HG03139 (cell line): ENCODE measurements at regions not wholly inside any gene's neighbourhood (a gene's known extent, or its start where the extent isn't known, plus 50 kb on each side); places are given as distances from the start of the nearest gene placed in this dataset.

Experiments
- ATAC-seq: cut with Tn5 transposase; IDR thresholded peaks from one replicate; pipeline ENCODE4 v1.9.1; 2021; ENCODE audit not compliant: unreplicated experiment

- ATAC-seq = no peak
Observed at GRCh38 chr17:69716556-69716955, 302.1 kb downstream of the MAP2K6 start.

- no peak for ATAC-seq
Observed at GRCh38 chr17:69717214-69717613, 302.7 kb downstream of the MAP2K6 start.

GRCh38 chr17:69717819-69718218 lies 303.3 kb downstream of the MAP2K6 start:
- ATAC-seq = no peak

DNA sequence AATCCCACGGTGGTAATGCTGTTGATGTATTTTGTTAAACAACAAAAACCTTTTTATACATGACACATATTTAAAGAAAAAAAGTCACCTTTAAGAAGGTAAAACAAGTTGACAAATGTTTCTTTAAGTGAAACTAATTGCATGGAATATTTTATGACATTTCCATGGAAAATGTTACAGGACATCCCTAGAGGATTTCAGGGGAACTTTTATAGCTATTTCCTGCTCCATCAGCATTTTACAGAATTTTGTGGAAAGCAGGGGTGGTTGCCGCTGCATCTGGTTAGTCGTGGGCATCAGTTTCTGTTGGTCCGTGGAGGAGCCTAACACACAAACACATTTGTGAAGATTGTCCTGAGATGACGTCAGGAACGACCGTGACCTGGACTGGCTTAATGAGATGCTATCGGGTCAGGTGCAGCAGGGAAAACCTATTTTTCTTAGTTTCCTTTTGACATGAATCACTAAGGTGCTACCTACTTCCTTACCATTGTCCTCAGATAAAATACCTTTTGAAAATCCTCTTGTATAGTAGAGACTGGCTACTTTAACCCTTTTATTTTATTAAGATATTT lies 305.1 kb downstream of the MAP2K6 start:
- ATAC-seq = no peak

GRCh38 chr17:69722518-69722917 lies 308.0 kb downstream of the MAP2K6 start:
- no peak for ATAC-seq

GRCh38 chr17:69723316-69723715 lies 308.8 kb downstream of the MAP2K6 start:
- no peak for ATAC-seq

GRCh38 chr17:69723741-69724140 lies 309.2 kb downstream of the MAP2K6 start:
- ATAC-seq = no peak

- no peak for ATAC-seq
Observed at GRCh38 chr17:69724238-69724637, 309.7 kb downstream of the MAP2K6 start.

GRCh38 chr17:69725146-69725545 lies 310.6 kb downstream of the MAP2K6 start:
- no peak for ATAC-seq

GRCh38 chr17:69728816-69729215 lies 314.3 kb downstream of the MAP2K6 start:
- no peak for ATAC-seq

GRCh38 chr17:69729944-69730343 lies 315.4 kb downstream of the MAP2K6 start:
- ATAC-seq = no peak

GRCh38 chr17:69732272-69732918 lies 317.9 kb downstream of the MAP2K6 start:
- ATAC-seq = no peak

- ATAC-seq = no peak
Observed at GRCh38 chr17:69733171-69734012, 318.9 kb downstream of the MAP2K6 start.

GRCh38 chr17:69734656-69735055 lies 320.2 kb downstream of the MAP2K6 start:
- no peak for ATAC-seq

DNA sequence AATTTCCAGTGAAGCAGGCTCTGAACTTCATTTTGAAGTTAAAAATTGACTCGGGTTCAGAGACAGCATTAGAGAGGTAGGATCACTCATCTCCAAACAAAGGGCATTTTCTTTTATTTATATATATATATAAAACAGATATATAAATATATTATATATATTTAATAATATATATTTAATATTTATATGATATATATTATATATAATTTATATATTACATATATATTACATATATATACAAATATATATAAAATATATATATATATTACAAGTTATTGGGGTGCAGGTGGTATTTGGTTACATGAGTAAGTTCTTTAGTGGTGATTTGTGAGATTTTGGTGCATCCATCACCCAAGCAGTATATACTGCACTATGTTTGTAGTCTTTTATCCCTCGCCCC lies 320.8 kb downstream of the MAP2K6 start:
- ATAC-seq = no peak

DNA sequence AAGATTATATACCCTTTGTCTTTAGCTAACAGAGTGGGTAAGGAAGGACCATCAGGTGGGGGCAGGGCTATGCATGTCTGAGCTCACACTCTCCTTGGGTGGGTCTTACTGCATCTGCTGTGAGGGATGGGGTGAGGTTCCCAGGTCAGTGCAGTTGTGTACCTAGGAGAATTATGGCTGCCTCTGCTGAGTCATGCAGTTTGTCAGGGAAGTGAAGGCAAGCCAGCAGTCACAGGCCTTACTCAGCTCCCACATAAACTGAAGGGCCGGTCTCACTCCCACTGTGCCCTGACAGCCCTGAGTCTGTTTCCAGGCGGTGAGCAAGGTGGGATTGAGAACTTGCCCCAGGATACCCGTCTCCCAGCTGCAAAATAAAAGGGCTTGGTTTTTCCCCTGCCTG lies 328.6 kb downstream of the MAP2K6 start:
- ATAC-seq = no peak

- ATAC-seq = no peak
Observed at GRCh38 chr17:69744512-69745070, 330.1 kb downstream of the MAP2K6 start.

GRCh38 chr17:69749911-69750310 lies 325.1 kb upstream of the KCNJ16 start:
- ATAC-seq = no peak

DNA sequence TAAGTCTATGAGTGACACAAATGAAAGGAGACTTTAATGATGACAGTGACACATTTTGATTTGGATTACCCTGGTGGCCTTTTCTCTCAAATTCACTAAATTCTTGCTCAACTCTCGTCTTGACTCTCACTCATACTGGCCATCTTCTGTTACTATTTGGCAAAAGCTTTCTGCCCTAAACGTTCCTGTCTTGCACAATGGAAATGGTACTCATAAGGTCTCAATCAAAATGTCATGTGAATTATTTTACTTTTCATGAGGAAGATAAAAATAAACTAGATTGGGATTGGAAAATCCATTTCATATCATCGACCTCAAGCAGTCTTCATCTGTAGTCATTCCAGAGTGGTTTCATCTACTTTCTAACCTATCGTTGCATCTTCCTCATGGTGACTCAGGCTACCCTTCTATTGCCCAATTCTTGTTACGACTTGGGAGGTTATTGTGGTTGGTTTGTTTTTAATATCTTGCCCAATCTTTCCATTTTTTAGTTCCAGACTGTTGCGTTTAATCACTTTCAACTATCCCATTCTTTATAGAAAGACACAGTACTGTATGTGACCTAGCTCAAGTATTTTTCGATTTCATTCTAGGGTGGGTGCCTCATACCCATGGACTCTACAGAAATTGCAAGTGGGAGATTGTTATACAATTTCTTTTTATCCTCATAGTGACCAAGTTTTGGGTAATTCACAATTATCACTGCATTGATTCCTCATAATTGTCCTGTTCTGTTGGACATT lies 317.2 kb upstream of the KCNJ16 start:
- ATAC-seq = no peak

DNA sequence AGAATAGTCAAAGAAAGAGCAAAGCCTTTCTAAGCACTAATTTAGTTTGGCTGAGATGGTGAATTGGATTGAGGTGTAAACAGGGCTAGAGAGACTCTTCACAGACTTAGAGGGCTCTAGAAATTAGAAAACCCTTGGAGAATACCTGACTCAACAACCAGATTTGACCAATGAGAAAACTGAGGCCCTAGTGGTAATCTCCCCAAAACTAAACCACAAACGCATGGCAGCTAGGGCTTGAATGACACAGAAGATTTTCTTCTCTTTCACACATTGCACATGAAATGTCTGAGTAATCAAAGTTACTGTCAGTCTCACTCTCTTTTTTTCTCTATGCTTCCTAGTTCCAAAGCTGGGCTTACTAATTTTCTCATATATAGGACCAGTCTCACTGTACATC lies 314.5 kb upstream of the KCNJ16 start:
- no peak for ATAC-seq

- no peak for ATAC-seq
Observed at GRCh38 chr17:69761011-69761410, 314.0 kb upstream of the KCNJ16 start.
